Astrocyte of the spinal cord (primary cell): ENCODE measurements at regions not wholly inside any gene's neighbourhood (a gene's known extent, or its start where the extent isn't known, plus 50 kb on each side); places are given as distances from the start of the nearest gene placed in this dataset.
"Not testable (repeated sequence)": the region's sequence is repeated elsewhere in the genome, so short reads cannot be mapped to it uniquely, and the experiment has no call there.

ENCODE experiments used
- DNase-seq: peaks from one replicate; pipeline ENCODE4 v3.0.0; 2011; ENCODE audit warnings: low read depth, low spot score
- H3K4me3 ChIP-seq: 2 replicates; pipeline ENCODE4 v1.5.1; 2011; ENCODE audit warnings: low read depth, mild to moderate bottlenecking, low read length, moderate library complexity
- CTCF ChIP-seq: IDR thresholded peaks from 2 replicates; pipeline ENCODE4 v1.5.1; 2012; ENCODE audit warnings: low read depth, mild to moderate bottlenecking, low read length, inconsistent platforms
- in situ Hi-C: cut with HindIII; loops from 2 replicates; pipeline ENCODE4 v1.10.0; 2017; ENCODE audit warnings: low sequenced_read_pairs

GRCh38 chr2:131813378-131813777, 285.7 kb downstream of the CCDC74A start:
- in situ Hi-C loops, DNase-seq, H3K4me3 ChIP-seq: not testable (repeated sequence)

GRCh38 chr2:131818267-131818973, 290.7 kb downstream of the CCDC74A start:
- DNase-seq, H3K4me3 ChIP-seq, in situ Hi-C loops: not testable (repeated sequence)

DNA sequence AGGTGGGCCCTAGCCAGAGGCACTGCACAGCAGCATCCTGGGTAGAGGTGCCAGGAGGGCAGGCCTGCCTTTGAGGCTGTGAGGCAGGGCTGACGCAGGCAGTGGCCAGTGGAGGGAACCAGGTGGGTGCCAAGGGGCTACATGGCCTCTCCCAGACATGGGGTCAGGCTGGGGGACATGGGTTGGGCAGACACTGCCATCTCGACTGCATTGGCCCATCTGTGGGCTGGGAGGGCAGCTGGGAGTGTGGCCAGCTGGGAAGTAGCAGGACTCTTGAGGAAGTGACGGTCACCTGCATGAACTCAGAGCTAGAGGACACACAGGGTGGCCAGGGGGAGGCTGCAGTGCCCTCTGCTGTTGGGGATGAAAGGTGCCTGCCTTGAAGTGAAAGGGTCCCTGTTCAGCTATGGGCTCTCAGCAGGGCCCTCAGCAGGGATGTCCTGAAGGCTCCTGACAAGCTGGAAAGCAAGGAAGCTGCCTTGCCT, 294.6 kb downstream of the CCDC74A start:
- H3K4me3 ChIP-seq, DNase-seq, in situ Hi-C loops: not testable (repeated sequence)

GRCh38 chr2:131823058-131823457, 295.4 kb downstream of the CCDC74A start:
- DNase-seq, in situ Hi-C loops, H3K4me3 ChIP-seq: not testable (repeated sequence)

DNA sequence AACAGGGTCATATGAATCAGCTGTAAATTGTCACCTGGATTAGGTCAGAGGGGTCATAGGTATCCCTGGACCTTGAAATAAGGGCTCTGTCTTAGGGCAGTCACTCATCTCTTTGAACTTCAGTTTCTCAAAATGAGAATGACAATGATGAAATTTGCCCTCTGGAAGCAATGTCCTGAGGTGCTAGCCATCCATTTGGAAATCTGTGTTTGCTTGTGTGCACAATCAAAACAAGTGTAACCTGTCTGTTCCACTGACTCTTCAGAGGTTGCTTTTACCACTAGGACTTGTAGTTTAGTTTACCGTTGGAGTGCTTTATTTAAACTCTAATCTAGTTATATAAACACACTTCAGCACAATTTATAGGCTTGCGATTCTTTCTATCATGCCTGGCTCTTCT, 297.3 kb downstream of the CCDC74A start:
- in situ Hi-C loops, result not testable (repeated sequence)

DNA sequence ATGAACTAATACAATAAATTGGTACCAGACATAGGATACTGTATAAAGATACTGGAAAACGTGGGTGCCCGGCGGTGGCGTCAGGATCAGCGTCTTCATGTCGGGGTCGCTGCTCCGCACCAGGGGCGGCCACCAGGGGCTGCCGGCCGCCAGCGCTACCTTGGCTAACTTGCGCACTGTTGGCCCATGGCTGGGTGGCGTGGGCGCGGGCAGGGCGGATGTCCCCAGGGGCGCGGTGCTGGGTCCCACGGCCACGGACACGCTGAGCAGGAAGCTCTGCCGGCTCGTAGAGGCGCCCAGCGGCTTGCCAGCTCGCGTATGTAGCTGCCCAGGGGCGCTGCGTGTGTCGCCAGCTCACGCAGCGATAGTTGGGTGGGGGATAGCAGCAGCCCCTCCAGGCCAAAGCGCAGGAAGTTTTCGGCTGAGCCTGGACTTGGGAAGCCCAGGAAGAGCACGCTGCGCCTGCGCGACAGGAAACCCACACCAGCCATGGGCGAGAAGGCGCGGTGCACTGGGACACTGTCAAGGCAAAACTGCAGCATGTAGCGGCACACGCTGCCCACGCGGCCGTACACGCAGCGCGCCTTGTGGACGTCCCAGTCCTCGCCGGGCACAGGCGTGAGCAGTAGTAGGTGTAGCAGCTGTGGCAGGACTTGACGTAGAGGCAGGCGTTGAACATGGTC, 299.9 kb downstream of the CCDC74A start:
- no peak for TF ChIP-seq CTCF
- H3K4me3 ChIP-seq, result no peak overlapping the region
- in situ Hi-C loops, result no loop called here
- no peak for DNase-seq

More for the DNA sequence above, 297.3 kb downstream of the CCDC74A start:
- H3K4me3 ChIP-seq, DNase-seq: not testable (repeated sequence)

GRCh38 chr2:131828164-131828561, 300.5 kb downstream of the CCDC74A start:
- no peak for DNase-seq
- in situ Hi-C loops, result no loop called here
- H3K4me3 ChIP-seq, result no peak overlapping the region
- TF ChIP-seq CTCF, result no peak

GRCh38 chr2:131828633-131829455, 301.2 kb downstream of the CCDC74A start:
- DNase-seq, in situ Hi-C loops: not testable (repeated sequence)

DNA sequence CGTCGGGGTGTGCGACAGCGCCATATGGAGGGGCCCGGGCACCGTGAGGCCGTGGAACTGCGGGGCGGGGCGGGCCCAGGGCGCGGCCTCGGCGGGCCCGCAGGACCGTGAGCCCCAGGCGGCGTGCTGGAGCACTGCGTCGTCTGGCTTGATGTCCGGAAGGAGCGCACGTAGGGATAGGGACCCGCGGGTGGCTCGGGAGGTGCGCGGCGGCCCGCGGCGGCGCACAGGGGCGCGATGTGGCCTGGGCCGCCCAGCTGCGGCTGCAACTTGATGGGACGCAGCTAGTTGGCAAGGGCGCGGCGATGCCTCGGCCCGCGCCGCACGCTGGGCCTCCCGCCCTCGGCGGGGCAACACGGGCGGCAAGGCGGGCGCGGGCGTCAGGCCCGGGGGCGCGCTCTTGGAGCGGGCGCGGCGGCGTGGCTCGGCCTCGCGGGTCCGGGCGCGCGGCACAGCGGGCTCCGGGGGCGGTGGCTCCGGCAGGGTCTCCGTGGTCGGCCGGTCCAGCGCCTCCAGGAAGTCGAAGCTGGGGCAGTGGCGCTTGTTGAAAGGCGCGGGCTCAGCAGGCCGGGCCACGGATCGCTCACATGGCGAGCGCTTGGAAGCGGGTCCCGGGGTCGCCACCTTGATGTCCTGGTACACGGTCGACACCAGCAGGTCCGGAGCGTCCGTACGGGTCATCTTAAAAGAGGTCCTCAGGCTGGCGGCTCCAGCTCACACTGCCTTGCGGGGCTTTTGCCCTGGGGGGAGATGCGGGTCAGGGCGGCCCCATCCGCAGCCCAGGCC, 302.0 kb downstream of the CCDC74A start:
- H3K4me3 ChIP-seq, in situ Hi-C loops, DNase-seq: not testable (repeated sequence)

More at GRCh38 chr2:131828633-131829455, 301.2 kb downstream of the CCDC74A start:
- H3K4me3 ChIP-seq, result not testable (repeated sequence)

DNA sequence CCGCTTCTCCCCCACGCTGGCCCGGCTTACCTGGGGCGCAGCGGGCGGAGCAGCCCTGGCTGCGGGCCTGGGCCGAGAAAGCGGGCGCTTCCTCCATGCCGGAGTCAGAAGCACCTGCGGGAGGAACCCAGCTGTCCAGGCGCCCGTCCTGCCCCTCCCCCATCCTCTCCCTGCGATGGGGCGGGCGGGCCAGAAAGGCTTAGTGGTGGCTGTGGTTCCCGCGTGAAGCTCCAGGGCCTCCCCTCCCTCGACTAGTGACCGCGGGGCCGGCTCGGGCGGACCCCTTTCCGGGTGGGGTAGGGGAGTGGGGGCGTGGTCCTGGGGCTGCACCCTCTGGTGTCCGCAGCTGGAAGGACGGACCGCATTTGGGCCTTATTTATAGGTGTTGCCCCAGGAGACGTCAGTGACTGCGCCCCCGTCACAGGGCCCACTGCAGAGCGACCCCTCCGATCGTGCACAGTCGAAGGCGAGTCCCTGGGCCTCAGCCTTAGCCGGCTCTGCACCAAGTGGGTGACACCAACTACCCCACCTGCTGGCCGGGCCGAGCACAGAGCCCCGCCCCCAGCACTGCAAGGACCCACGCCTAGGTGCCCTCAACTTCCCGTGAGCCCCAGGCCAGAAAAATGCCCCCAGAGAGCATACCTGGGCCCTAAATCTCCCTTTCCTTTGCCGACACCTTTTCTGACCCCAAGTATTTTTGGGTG, 302.7 kb downstream of the CCDC74A start:
- DNase-seq, in situ Hi-C loops, H3K4me3 ChIP-seq: not testable (repeated sequence)

DNA sequence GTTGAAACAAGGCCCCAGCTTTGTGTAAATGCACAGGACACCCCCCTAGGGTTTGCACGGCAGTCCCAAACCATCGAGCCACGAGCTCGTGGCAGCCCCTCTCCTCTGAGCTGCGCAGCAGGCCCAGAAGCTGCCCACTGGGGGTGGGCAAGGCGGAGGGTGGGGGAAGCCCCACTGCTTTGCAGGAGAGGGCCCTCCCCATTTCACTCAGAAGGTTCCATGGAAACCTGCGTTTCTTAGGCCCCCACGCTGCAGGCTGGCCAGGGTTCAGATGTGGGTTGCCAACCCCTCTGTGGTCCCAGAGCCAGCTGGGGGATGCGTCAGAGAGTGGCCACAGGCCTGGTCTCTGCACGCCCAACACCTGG, 303.2 kb downstream of the CCDC74A start:
- in situ Hi-C loops, DNase-seq, H3K4me3 ChIP-seq: not testable (repeated sequence)

- in situ Hi-C loops, H3K4me3 ChIP-seq, DNase-seq: not testable (repeated sequence)
These were observed 303.9 kb downstream of the CCDC74A start for GRCh38 chr2:131831450-131832208.

- H3K4me3 ChIP-seq, DNase-seq, in situ Hi-C loops: not testable (repeated sequence)
These were observed 304.6 kb downstream of the CCDC74A start for GRCh38 chr2:131832209-131832780.
